ENCODE measurements at regions not wholly inside any gene's neighbourhood (a gene's known extent, or its start where the extent isn't known, plus 50 kb on each side); places are given as distances from the start of the nearest gene placed in this dataset.
A peak's percentile ranks its signal among the peaks of the same experiment; 100 is the strongest.

- DNase-seq (ENCODE audit: low read depth), result no peak
Observed at GRCh38 chr1:208419746-208420420, 175.7 kb upstream of the PLXNA2 start.

- DNase-seq (ENCODE audit: low read depth), result no peak
Observed at GRCh38 chr1:208420696-208421095, 176.5 kb upstream of the PLXNA2 start.

- no peak for DNase-seq (ENCODE audit: low read depth)
Observed at GRCh38 chr1:208421486-208421885, 177.3 kb upstream of the PLXNA2 start.

- DNase-seq (ENCODE audit: low read depth), result no peak
Observed at GRCh38 chr1:208423526-208423925, 179.3 kb upstream of the PLXNA2 start.

- no peak for DNase-seq (ENCODE audit: low read depth)
Observed at GRCh38 chr1:208425096-208425495, 180.9 kb upstream of the PLXNA2 start.

- DNase-seq (ENCODE audit: low read depth), result no peak
Observed at GRCh38 chr1:208430220-208430619, 186.0 kb upstream of the PLXNA2 start.

GRCh38 chr1:208431721-208432120, 187.5 kb upstream of the PLXNA2 start:
- DNase-seq (ENCODE audit: low read depth), result peak; percentile 17

GRCh38 chr1:208432346-208432745, 188.2 kb upstream of the PLXNA2 start:
- DNase-seq (ENCODE audit: low read depth), result no peak

GRCh38 chr1:208433086-208433485, 188.9 kb upstream of the PLXNA2 start:
- peak; percentile 40 for DNase-seq (ENCODE audit: low read depth)

GRCh38 chr1:208433971-208434370, 189.8 kb upstream of the PLXNA2 start:
- DNase-seq (ENCODE audit: low read depth), result no peak

- no peak for DNase-seq (ENCODE audit: low read depth)
Observed at GRCh38 chr1:208437401-208437800, 193.2 kb upstream of the PLXNA2 start.

- no peak for DNase-seq (ENCODE audit: low read depth)
Observed at GRCh38 chr1:208438112-208438699, 194.0 kb upstream of the PLXNA2 start.

- no peak for DNase-seq (ENCODE audit: low read depth)
Observed at GRCh38 chr1:208445758-208446203, 201.6 kb upstream of the PLXNA2 start.

- no peak for DNase-seq (ENCODE audit: low read depth)
Observed at GRCh38 chr1:208446271-208446691, 202.1 kb upstream of the PLXNA2 start.

- DNase-seq (ENCODE audit: low read depth), result no peak
Observed at GRCh38 chr1:208448425-208448824, 204.2 kb upstream of the PLXNA2 start.

GRCh38 chr1:208449951-208450350, 205.8 kb upstream of the PLXNA2 start:
- no peak for DNase-seq (ENCODE audit: low read depth)

- no peak for DNase-seq (ENCODE audit: low read depth)
Observed at GRCh38 chr1:208450958-208451357, 206.8 kb upstream of the PLXNA2 start.

GRCh38 chr1:208455821-208456220, 211.6 kb upstream of the PLXNA2 start:
- DNase-seq (ENCODE audit: low read depth), result no peak

- no peak for DNase-seq (ENCODE audit: low read depth)
Observed at GRCh38 chr1:208456487-208456886, 212.3 kb upstream of the PLXNA2 start.

GRCh38 chr1:208460823-208461222, 216.6 kb upstream of the PLXNA2 start:
- no peak for DNase-seq (ENCODE audit: low read depth)

GRCh38 chr1:208461680-208462079, 217.5 kb upstream of the PLXNA2 start:
- no peak for DNase-seq (ENCODE audit: low read depth)

- DNase-seq (ENCODE audit: low read depth), result no peak
Observed at GRCh38 chr1:208462761-208463160, 218.6 kb upstream of the PLXNA2 start.

GRCh38 chr1:208465266-208465665, 221.1 kb upstream of the PLXNA2 start:
- no peak for DNase-seq (ENCODE audit: low read depth)

Data from myocyte (in vitro differentiated cells).